Mammary epithelial cell (primary cell): ENCODE measurements at regions not wholly inside any gene's neighbourhood (a gene's known extent, or its start where the extent isn't known, plus 50 kb on each side); places are given as distances from the start of the nearest gene placed in this dataset.

Experiments
- EZH2 ChIP-seq: IDR thresholded peaks from 2 replicates; pipeline ENCODE4 v1.6.1; 2012; ENCODE audit warnings: low read length, inconsistent platforms, borderline replicate concordance
- TF ChIP-seq, protein P1 (sequence below), 2 donors: IDR thresholded peaks in 1 of 2; conservative IDR thresholded peaks in 1 of 2; 2 replicates each; pipeline ENCODE4 v1.5.1; 2011 to 2012; ENCODE audit warnings: inconsistent platforms in 2 of 2, low read length in 2 of 2, mild to moderate bottlenecking in 2 of 2, control low read depth in 1 of 2, low read depth in 1 of 2; ENCODE audit not compliant: insufficient read depth in 1 of 2; ENCODE audit errors: extremely low read depth in 1 of 2

GRCh38 chr2:220071696-220072095 lies 444.3 kb downstream of the SLC4A3 start:
- TF ChIP-seq, protein P1, sequence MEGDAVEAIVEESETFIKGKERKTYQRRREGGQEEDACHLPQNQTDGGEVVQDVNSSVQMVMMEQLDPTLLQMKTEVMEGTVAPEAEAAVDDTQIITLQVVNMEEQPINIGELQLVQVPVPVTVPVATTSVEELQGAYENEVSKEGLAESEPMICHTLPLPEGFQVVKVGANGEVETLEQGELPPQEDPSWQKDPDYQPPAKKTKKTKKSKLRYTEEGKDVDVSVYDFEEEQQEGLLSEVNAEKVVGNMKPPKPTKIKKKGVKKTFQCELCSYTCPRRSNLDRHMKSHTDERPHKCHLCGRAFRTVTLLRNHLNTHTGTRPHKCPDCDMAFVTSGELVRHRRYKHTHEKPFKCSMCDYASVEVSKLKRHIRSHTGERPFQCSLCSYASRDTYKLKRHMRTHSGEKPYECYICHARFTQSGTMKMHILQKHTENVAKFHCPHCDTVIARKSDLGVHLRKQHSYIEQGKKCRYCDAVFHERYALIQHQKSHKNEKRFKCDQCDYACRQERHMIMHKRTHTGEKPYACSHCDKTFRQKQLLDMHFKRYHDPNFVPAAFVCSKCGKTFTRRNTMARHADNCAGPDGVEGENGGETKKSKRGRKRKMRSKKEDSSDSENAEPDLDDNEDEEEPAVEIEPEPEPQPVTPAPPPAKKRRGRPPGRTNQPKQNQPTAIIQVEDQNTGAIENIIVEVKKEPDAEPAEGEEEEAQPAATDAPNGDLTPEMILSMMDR (conservative IDR thresholded peaks at IDR 0.05 in 1 of 2, IDR thresholded peaks at IDR 0.05 in 1 of 2; ENCODE audit: extremely low read depth in 1 of 2, insufficient read depth in 1 of 2, low read depth in 1 of 2, low read length in 2 of 2) = no peak
- no peak for TF ChIP-seq EZH2
